WERI-Rb-1 (cell line): ENCODE measurements at regions not wholly inside any gene's neighbourhood (a gene's known extent, or its start where the extent isn't known, plus 50 kb on each side); places are given as distances from the start of the nearest gene placed in this dataset.

Experiments used
- DNase-seq: peaks from one replicate; pipeline ENCODE4 v3.0.0-alpha.2; 2020
- H3K27ac ChIP-seq: fragments of 250-450 bp; sonication (Bioruptor Pico); 2 replicates; pipeline ENCODE4 v1.5.1; 2020; ENCODE audit warnings: mild to moderate bottlenecking, moderate library complexity
- H3K27me3 ChIP-seq: fragments of 250-450 bp; sonication (Bioruptor Pico); 2 replicates; pipeline ENCODE4 v1.5.1; 2021; ENCODE audit warnings: mild to moderate bottlenecking, low read depth, moderate library complexity; ENCODE audit not compliant: insufficient read depth, severe bottlenecking
- H3K36me3 ChIP-seq: fragments of 250-450 bp; sonication (Bioruptor Pico); 2 replicates; pipeline ENCODE4 v1.5.1; 2020; ENCODE audit warnings: mild to moderate bottlenecking, moderate library complexity
- H3K4me3 ChIP-seq: 2 replicates; pipeline ENCODE4 v1.5.1; 2011; ENCODE audit warnings: low read depth, mild to moderate bottlenecking, control low read depth, low read length
- H3K9me3 ChIP-seq: fragments of 250-450 bp; sonication (Bioruptor Pico); 2 replicates; pipeline ENCODE4 v1.5.1; 2021; ENCODE audit warnings: mild to moderate bottlenecking, moderate library complexity; ENCODE audit not compliant: severe bottlenecking
- TF ChIP-seq, protein P1 (sequence below): IDR thresholded peaks from 2 replicates; pipeline ENCODE4 v1.5.1; 2011; ENCODE audit warnings: low read depth, mild to moderate bottlenecking, control low read depth, inconsistent platforms, low read length

DNA sequence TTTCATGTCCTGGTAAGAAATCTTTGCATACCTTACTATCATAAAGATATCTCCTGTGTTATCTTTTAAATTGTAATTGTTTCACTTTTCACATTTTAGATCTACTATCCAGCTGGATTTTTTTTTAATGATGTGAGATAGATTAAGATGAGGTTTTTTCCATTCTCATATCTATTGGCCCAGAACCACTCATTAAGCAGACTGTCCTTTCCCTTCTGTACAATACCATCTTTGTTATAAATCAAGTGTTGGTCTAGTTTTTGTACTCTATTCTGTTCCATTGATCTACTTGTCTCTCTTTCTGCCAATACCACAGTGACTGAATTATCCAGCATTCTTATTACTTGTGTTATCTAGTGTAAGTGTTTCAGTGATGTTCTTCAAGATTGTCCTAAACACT is 131.6 kb upstream of the TRIM2 start:
- H3K36me3 ChIP-seq = no peaks in the 10 kb centered on the region
- no peaks in the 10 kb centered on the region for H3K27me3 ChIP-seq
- H3K27ac ChIP-seq = no peak overlapping the region
- H3K9me3 ChIP-seq = peaks cover under 1% of the 10 kb centered on the region
- DNase-seq = no peak
- no peak overlapping the region for H3K4me3 ChIP-seq
- TF ChIP-seq, protein P1, sequence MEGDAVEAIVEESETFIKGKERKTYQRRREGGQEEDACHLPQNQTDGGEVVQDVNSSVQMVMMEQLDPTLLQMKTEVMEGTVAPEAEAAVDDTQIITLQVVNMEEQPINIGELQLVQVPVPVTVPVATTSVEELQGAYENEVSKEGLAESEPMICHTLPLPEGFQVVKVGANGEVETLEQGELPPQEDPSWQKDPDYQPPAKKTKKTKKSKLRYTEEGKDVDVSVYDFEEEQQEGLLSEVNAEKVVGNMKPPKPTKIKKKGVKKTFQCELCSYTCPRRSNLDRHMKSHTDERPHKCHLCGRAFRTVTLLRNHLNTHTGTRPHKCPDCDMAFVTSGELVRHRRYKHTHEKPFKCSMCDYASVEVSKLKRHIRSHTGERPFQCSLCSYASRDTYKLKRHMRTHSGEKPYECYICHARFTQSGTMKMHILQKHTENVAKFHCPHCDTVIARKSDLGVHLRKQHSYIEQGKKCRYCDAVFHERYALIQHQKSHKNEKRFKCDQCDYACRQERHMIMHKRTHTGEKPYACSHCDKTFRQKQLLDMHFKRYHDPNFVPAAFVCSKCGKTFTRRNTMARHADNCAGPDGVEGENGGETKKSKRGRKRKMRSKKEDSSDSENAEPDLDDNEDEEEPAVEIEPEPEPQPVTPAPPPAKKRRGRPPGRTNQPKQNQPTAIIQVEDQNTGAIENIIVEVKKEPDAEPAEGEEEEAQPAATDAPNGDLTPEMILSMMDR = no peak

DNA sequence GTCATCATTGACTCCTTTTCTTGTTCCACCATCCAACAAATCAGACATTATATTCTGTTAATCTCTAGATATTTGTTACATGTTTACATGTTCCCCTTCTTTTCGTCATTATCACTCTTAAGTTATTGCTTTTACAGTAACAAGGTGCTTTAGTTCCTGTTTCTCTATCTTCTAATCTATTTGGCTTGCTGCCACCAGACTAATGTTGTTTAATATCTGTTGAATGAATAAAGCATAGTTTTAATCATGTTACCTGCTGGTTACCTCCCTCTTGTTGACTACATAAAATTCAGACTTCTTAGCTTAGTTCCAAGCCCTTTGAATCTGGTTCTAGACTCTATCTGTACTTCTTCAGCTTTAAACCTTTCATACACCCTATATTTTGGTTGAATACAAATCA is 129.8 kb upstream of the TRIM2 start:
- H3K27me3 ChIP-seq = no peaks in the 10 kb centered on the region
- TF ChIP-seq, protein P1 = no peak
- H3K4me3 ChIP-seq = no peak overlapping the region
- H3K27ac ChIP-seq = no peak overlapping the region
- H3K36me3 ChIP-seq = no peaks in the 10 kb centered on the region
- DNase-seq = no peak
- peaks cover 8% of the 10 kb centered on the region for H3K9me3 ChIP-seq

DNA sequence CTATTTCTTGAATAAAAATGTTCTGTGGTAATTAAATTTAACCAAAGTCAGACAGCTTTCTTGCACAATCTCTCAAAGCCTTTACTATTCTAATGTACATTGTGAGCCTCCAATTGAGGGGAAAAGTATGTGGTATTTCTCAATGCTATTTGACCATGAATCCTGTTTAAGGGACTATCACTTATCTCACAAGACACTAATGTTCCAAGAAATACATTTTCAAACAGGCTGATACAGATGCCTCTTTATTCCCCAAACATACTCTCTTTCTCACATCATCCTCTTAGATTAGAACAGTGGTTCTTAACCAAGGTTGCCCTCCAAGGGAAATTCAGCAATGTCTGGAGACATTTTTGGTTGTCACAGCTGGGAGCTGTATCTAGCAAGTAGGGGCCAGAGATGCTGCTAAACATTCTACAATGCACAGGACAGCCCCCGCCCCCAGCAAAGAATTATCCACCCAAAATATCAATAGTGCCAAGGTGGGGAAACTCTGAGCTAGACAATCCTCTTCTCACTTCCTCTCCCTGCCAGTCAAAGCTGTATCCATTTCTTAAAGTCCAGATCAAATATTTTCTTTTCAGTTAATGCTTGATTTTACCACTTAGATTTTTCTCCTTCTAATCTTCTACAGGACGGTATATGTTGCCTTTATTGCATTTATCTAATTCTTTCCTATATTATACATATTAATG is 129.2 kb upstream of the TRIM2 start:
- TF ChIP-seq, protein P1 = no peak
- H3K27ac ChIP-seq = no peak overlapping the region
- no peaks in the 10 kb centered on the region for H3K36me3 ChIP-seq
- no peak overlapping the region for H3K4me3 ChIP-seq
- DNase-seq = no peak
- H3K9me3 ChIP-seq = peaks cover 8% of the 10 kb centered on the region
- H3K27me3 ChIP-seq = no peaks in the 10 kb centered on the region

DNA sequence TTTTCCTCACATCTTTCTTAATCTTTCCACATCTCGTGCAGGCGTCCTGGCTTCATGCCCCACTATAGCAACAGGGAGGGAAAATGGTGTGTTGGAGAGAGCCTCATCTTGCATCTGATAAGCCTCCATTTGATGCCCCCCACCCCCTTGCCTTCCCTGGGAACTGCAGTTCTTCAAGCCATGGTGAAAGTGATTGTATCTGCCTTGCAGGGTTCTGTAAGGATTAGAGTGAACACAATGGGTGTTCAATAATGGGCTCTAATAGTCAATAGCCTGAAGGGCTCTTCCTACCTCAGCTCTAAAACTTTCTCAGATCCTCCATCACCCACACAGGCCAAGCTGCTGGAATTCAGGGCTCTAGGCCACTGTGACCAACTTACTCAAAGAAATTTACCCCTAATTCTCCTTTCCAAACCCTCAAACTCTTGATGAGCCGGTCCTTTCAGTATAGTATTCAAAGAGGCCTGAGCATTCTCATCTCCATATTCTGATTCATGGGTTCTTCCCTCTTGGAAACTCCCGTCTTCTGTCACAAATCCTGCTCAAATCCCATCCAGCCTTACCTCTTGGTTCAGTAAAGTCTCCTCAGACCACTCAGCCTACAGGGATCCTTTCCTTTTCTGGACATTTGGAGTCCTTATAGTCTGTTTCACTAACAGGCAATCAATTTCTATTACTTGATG is 128.3 kb upstream of the TRIM2 start:
- TF ChIP-seq, protein P1 = no peak
- no peaks in the 10 kb centered on the region for H3K36me3 ChIP-seq
- H3K27me3 ChIP-seq = no peaks in the 10 kb centered on the region
- DNase-seq = no peak
- H3K27ac ChIP-seq = no peak overlapping the region
- H3K4me3 ChIP-seq = no peak overlapping the region
- H3K9me3 ChIP-seq = peaks cover 8% of the 10 kb centered on the region

DNA sequence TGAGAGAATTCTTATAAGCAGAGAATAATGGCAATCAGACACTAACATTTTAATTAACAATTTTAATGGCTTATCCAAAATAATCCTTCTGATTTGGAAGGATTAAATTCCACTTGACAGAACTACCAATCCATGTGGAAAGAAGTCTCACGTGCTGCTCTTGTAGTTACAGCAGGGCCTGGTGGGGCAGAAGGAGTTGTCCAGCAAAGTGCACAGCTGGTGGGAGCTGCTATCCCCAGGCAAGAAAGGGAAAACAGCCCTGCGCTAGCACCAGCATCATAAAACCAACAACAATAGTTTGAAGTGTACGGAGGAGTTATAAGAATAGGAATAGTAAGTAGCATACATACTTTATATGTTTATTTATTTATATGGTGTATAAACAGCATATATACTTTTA is 127.4 kb upstream of the TRIM2 start:
- Histone ChIP-seq H3K36me3 (no peaks in the 10 kb centered on the region), H3K27ac (no peak overlapping the region), H3K4me3 (no peak overlapping the region), H3K27me3 (no peaks in the 10 kb centered on the region), H3K9me3 (peaks cover 8% of the 10 kb centered on the region)
- TF ChIP-seq, protein P1 = no peak
- no peak for DNase-seq
